Astrocyte of the spinal cord (primary cell): ENCODE measurements at regions not wholly inside any gene's neighbourhood (a gene's known extent, or its start where the extent isn't known, plus 50 kb on each side); places are given as distances from the start of the nearest gene placed in this dataset.

ENCODE experiments used
- DNase-seq: peaks from one replicate; pipeline ENCODE4 v3.0.0; 2011; ENCODE audit warnings: low read depth, low spot score
- H3K4me3 ChIP-seq: 2 replicates; pipeline ENCODE4 v1.5.1; 2011; ENCODE audit warnings: low read depth, mild to moderate bottlenecking, low read length, moderate library complexity
- in situ Hi-C: cut with HindIII; loops from 2 replicates; pipeline ENCODE4 v1.10.0; 2017; ENCODE audit warnings: low sequenced_read_pairs
- TF ChIP-seq, protein P1 (sequence below): IDR thresholded peaks from 2 replicates; pipeline ENCODE4 v1.5.1; 2012; ENCODE audit warnings: low read depth, mild to moderate bottlenecking, low read length, inconsistent platforms

DNA sequence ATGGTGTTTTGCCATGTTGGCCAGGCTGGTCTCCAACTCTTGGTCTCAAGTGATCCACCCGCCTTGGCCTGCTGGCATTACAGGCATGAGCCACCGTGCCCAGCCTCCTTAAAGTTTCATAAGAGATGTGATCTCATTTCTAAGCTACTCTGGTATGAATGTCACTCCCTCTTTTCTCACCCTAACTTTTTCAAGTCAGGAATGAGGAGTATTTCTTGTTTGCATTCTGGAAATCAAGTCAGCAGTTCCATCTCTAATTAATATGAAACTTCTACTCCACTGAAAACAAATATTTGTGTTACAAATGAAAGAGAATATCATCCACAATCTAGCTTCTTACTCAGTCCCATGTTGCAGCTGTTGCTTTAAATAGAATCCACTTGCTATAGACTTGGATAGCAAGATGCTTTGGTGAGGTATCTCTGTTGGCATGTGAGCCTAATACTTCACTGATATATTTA is 61.3 kb downstream of the ARF6 start:
- no peak for DNase-seq
- in situ Hi-C loops: no loop called here
- TF ChIP-seq, protein P1, sequence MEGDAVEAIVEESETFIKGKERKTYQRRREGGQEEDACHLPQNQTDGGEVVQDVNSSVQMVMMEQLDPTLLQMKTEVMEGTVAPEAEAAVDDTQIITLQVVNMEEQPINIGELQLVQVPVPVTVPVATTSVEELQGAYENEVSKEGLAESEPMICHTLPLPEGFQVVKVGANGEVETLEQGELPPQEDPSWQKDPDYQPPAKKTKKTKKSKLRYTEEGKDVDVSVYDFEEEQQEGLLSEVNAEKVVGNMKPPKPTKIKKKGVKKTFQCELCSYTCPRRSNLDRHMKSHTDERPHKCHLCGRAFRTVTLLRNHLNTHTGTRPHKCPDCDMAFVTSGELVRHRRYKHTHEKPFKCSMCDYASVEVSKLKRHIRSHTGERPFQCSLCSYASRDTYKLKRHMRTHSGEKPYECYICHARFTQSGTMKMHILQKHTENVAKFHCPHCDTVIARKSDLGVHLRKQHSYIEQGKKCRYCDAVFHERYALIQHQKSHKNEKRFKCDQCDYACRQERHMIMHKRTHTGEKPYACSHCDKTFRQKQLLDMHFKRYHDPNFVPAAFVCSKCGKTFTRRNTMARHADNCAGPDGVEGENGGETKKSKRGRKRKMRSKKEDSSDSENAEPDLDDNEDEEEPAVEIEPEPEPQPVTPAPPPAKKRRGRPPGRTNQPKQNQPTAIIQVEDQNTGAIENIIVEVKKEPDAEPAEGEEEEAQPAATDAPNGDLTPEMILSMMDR: no peak
- H3K4me3 ChIP-seq: no peak overlapping the region

DNA sequence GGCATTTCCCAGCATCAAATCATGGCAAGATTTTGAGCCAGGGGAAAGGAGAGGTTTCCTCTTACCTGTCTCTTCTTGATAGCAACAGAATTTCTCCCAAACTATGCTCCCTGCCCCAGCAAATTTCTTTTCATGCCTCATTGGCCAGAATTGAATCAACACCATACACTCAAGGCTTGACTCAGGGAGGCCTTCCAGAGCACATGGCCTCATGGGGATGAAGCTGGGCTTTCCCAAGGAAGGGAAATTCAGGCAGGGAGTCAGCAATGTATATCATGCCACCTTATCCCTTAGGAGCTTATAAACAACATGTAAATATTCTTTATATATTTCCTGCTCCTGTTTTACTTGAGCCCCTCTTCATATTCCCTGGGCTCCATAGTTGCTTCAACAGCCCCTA is 62.1 kb downstream of the ARF6 start:
- in situ Hi-C loops: no loop called here
- TF ChIP-seq, protein P1: no peak
- no peak overlapping the region for H3K4me3 ChIP-seq
- DNase-seq: no peak

DNA sequence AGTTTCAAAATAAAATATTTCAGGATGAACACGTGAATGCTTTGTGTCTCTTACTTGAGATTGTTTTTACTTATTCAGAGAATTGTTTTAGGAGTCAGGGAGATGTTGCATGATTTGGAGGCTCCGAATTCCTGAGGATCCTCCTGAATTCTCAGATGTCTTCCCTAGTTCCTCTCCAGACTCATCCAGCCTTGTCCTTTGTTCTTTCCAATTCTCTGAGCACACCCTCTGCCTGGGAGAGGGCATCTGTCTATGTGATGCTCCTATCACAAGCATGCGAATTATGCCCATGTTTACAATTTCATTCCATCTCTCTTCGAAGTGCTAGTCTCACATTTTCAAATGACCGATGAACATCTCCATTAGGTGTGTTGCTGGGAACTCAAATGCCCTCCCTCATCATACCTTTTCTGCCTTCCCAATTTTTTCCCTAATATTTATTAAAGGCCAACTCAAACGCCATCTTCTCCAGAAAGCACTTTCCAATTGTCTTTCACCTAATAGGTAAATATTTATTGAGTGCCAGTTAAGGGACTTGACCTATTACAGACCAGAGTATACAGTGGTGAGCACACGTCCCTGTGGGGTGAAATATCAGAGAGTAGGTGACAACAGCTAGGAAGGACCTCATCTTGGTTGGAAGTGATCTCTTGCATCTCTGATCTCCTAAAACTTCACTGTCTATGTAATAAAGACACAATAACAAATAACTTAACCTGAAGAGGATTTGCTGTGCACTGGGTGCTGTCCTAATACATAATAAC is 64.4 kb downstream of the ARF6 start:
- no peak overlapping the region for H3K4me3 ChIP-seq
- TF ChIP-seq, protein P1: no peak
- DNase-seq: no peak
- in situ Hi-C loops: no loop called here

DNA sequence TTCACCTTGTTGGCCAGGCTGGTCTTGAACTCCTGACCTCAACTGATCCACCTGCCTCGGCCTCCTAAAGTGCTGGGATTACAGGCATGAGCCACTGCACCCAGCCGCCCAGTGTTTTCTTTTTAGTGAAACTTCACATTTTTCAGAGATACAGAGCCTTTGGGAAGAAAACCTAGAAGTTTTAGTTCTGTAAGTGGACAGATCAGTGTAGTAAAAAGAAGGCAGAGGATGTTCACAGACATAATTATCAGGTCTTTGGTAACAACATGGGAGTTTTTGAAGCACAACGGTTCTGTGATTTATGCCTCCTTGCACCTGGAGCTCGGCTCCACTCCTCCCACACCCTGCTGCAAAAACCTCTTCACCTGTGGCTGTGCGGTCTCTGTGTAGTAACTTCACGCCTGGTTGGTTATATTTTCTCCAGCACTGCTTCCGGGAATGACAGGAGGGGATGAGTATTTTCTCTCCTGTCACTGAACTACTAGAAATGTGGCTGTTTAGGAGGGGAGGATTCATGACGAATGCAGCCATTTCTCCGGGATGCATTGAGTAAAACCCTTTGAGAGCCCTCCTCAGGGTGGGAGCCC is 67.0 kb downstream of the ARF6 start:
- DNase-seq: no peak
- no peak overlapping the region for H3K4me3 ChIP-seq
- TF ChIP-seq, protein P1: no peak
- in situ Hi-C loops: no loop called here

DNA sequence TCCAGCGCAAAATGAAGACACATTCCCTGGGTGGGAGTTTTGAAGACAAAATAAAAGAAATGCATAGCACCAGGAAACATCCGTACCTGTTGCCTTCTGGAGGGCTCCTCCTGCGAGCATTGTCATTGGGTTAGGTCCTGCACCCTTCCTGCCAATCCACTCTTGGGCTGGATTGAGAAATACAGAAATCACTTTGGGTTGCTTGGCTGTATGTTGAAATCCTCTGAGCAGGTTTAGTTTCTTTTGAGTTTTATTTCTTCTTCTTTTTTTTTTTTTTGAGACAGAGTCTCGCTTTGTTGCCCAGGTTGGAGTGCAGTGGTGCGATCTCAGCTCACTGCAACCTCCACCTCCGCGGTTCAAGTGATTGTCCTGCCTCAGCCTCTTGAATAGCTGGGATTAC is 67.6 kb downstream of the ARF6 start:
- in situ Hi-C loops: no loop called here
- DNase-seq: no peak
- TF ChIP-seq, protein P1: no peak
- no peak overlapping the region for H3K4me3 ChIP-seq

DNA sequence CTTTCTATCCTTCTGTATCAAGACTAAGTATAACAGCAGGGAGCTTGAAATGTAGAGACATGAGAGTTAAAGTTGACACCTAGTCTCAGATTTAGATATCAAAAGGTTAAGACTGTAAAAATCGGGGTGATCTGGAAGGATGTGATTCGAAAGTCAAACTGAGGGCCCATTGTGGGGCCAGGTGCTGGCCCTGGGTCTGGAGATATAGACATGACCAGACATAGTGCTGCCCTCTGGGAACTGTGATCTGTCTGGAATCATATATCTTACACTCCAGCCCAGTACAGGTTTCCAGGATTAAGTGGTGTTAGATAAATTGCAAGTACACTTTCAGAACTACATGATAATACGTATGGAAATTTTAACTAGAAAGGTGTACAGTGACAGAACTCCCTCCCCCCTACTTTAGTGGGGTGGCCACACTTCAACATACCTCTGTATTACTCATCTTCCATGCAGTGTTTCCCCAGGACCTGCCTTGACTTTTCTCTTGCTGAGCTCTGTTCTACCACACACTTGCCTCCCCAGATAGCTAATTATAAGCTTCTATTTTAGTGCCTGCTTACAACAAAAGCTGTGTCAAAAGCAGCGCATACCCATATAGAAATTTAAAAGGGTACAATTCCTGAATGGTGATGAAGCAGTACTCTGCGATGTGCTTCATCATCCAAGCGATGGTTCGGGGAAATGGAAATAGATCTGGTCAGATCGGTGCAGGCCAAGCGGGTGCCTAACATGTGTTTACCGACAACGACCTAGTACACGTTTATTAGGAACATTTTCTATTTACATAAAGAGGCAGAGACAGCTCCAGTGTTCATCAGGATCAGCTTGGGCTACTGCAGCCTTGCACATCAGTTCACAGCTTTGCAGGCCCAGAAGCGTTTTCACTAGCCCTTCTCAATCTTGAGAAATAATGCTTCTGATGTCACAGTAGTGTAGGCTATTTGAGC is 68.7 kb downstream of the ARF6 start:
- TF ChIP-seq, protein P1: no peak
- DNase-seq: peak; percentile 29
- in situ Hi-C loops: no loop called here
- no peak overlapping the region for H3K4me3 ChIP-seq
